Spleen (tissue), 11 donors: ENCODE measurements at regions not wholly inside any gene's neighbourhood (a gene's known extent, or its start where the extent isn't known, plus 50 kb on each side); places are given as distances from the start of the nearest gene placed in this dataset.

Experiments
- DNase-seq: peaks from one replicate; pipeline ENCODE4 v3.0.0-alpha.2; 2020
- H3K27ac ChIP-seq, 8 donors: fragments of 200-600 bp; sonication (generic) in 7 of 8; 1 replicate in 4 of 8; 2 replicates in 4 of 8; pipeline versions ENCODE4 v1.5.0 to v1.8.0; 2016 to 2021; ENCODE audit warnings: inconsistent platforms in 4 of 8, mild to moderate bottlenecking in 4 of 8, moderate library complexity in 1 of 8
- H3K27me3 ChIP-seq, 7 donors: fragments of 200-600 bp; sonication (generic) in 6 of 7; replicated peaks in 1 of 7; 1 replicate in 4 of 7; 2 replicates in 3 of 7; pipeline versions ENCODE4 v1.5.0 to v1.8.0; 2016 to 2021; ENCODE audit warnings: inconsistent platforms in 3 of 7, mild to moderate bottlenecking in 1 of 7
- H3K36me3 ChIP-seq, 6 donors: fragments of 200-600 bp; sonication (generic) in 5 of 6; 1 replicate in 4 of 6; 2 replicates in 2 of 6; pipeline versions ENCODE4 v1.5.0 to v1.8.0; 2016 to 2021; ENCODE audit warnings: inconsistent platforms in 2 of 6
- H3K4me1 ChIP-seq, 6 donors: fragments of 200-600 bp; sonication (generic) in 5 of 6; 1 replicate in 3 of 6; 2 replicates in 3 of 6; pipeline versions ENCODE4 v1.5.0 to v1.8.0; 2016 to 2021; ENCODE audit warnings: inconsistent platforms in 3 of 6
- H3K4me3 ChIP-seq, 8 donors: fragments of 200-600 bp; sonication (generic) in 7 of 8; 1 replicate in 4 of 8; 2 replicates in 4 of 8; pipeline versions ENCODE4 v1.5.0 to v1.8.0; 2016 to 2021; ENCODE audit warnings: inconsistent platforms in 4 of 8, mild to moderate bottlenecking in 4 of 8, moderate library complexity in 2 of 8
- H3K9me3 ChIP-seq, 8 donors: fragments of 200-600 bp; sonication (generic) in 7 of 8; 1 replicate in 4 of 8; 2 replicates in 4 of 8; pipeline versions ENCODE4 v1.5.0 to v1.8.0; 2016 to 2021; ENCODE audit warnings: inconsistent platforms in 4 of 8
- CTCF ChIP-seq, 11 experiments: fragments of 200-600 bp in 7 of 11; fragments of 450-650 bp in 4 of 11; sonication (generic) in 4 of 11; IDR thresholded peaks in 8 of 11; conservative IDR thresholded peaks in 3 of 11; 1 replicate in 7 of 11; 2 replicates in 4 of 11; pipeline versions ENCODE4 v1.4.0 to v1.8.0; 2016 to 2021; ENCODE audit warnings: antibody characterized with exemption in 11 of 11, inconsistent platforms in 4 of 11, mild to moderate bottlenecking in 1 of 11
- POLR2A ChIP-seq, 3 donors: fragments of 450-650 bp; IDR thresholded peaks; one replicate each; pipeline ENCODE4 v1.5.1; 2017; ENCODE audit warnings: antibody characterized with exemption in 3 of 3, mild to moderate bottlenecking in 1 of 3
- POLR2AphosphoS5 ChIP-seq, 3 donors: sonication (generic); formaldehyde crosslinking; IDR thresholded peaks; one replicate each; pipeline ENCODE4 v1.5.1; 2017; ENCODE audit warnings: antibody characterized with exemption in 3 of 3
- WGBS, 5 donors: extraction: QIAGEN DNeasy Blood & Tissue Kit in 3 of 5; methylation state at CpG; one replicate each; pipeline versions ENCODE4 v1.1.5 to v1.1.7; 2013 to 2018; 5-methylcytosine and 5-hydroxymethylcytosine counted together
- intact Hi-C: fragments of 100-400 bp; cut with DNase I; formaldehyde crosslinking; loops from one replicate; pipeline ENCODE4 v1.15.0; 2023; ENCODE audit warnings: low total_unique reads
- donor health status: healthy with polysubstance abuse.
- donor health status: DM: no; HTN: no; CAD: no; lungs with moderate emphysema.
- donor health status: DM: no; HTN: no; CAD: no.
- donor health status: Bipolar disorder and iron deficiency.
- donor health status: healthy.
- donor health status: DM: no; HTN: no; CAD: no.
- donor health status: DM: yes; HTN: yes; CAD: no.

GRCh38 chr13:73737214-73737613 lies 397.0 kb downstream of the KLF12 start:
- no peak for DNase-seq
- H3K4me1 ChIP-seq = no peaks in the 10 kb centered on the region
- intact Hi-C loops = no loop called here
- TF ChIP-seq POLR2A (IDR thresholded peaks at IDR 0.05) (no peak), POLR2AphosphoS5 (IDR thresholded peaks at IDR 0.05) (no peak), CTCF (IDR thresholded peaks at IDR 0.05 in 8 of 11, conservative IDR thresholded peaks at IDR 0.05 in 3 of 11) (no peak)
- 92 to 98% (median 95%) methylated on average over 2 of the region's 2 CpGs for WGBS, 5 donors
- no peak overlapping the region for H3K27ac ChIP-seq
- no peaks in the 10 kb centered on the region for H3K9me3 ChIP-seq
- no peak overlapping the region for H3K4me3 ChIP-seq
- H3K36me3 ChIP-seq = peaks cover 0 to 6% (median 0%) of the 10 kb centered on the region in 6 donors
- H3K27me3 ChIP-seq = no peaks in the 10 kb centered on the region

GRCh38 chr13:73733706-73734105 lies 400.5 kb downstream of the KLF12 start:
- Histone ChIP-seq H3K4me1 (no peaks in the 10 kb centered on the region), H3K9me3 (no peaks in the 10 kb centered on the region), H3K27me3 (no peaks in the 10 kb centered on the region), H3K4me3 (no peak overlapping the region), H3K36me3 (peaks cover 0 to 22% (median 0%) of the 10 kb centered on the region in 6 donors), H3K27ac (no peak overlapping the region)
- no peak for DNase-seq
- WGBS, 5 donors = 93 to 97% (median 95%) methylated on average over 4 of the region's 4 CpGs
- intact Hi-C loops = no loop called here
- TF ChIP-seq POLR2A (IDR thresholded peaks at IDR 0.05) (no peak), POLR2AphosphoS5 (IDR thresholded peaks at IDR 0.05) (no peak), CTCF (IDR thresholded peaks at IDR 0.05 in 8 of 11, conservative IDR thresholded peaks at IDR 0.05 in 3 of 11) (no peak)

- no peaks in the 10 kb centered on the region for H3K27me3 ChIP-seq
- H3K36me3 ChIP-seq = peaks cover 0 to 25% (median 0%) of the 10 kb centered on the region in 6 donors
- H3K4me1 ChIP-seq = no peaks in the 10 kb centered on the region
- no peaks in the 10 kb centered on the region for H3K9me3 ChIP-seq
- no peak overlapping the region for H3K4me3 ChIP-seq
- WGBS, 5 donors = 91 to 98% (median 94%) methylated on average over 2 of the region's 2 CpGs
- intact Hi-C loops = no loop called here
- no peak for DNase-seq
- TF ChIP-seq POLR2AphosphoS5 (IDR thresholded peaks at IDR 0.05) = no peak
- no peak for TF ChIP-seq POLR2A (IDR thresholded peaks at IDR 0.05)
- no peak for TF ChIP-seq CTCF (IDR thresholded peaks at IDR 0.05 in 8 of 11, conservative IDR thresholded peaks at IDR 0.05 in 3 of 11)
- no peak overlapping the region for H3K27ac ChIP-seq
Measured at GRCh38 chr13:73732350-73732749, 401.9 kb downstream of the KLF12 start.

GRCh38 chr13:73731564-73731963 lies 402.6 kb downstream of the KLF12 start:
- intact Hi-C loops = no loop called here
- Histone ChIP-seq H3K36me3 (peaks cover 0 to 25% (median 0%) of the 10 kb centered on the region in 6 donors), H3K4me3 (no peak overlapping the region), H3K27ac (no peak overlapping the region), H3K4me1 (no peaks in the 10 kb centered on the region), H3K9me3 (no peaks in the 10 kb centered on the region), H3K27me3 (no peaks in the 10 kb centered on the region)
- DNase-seq = no peak
- TF ChIP-seq POLR2AphosphoS5 (IDR thresholded peaks at IDR 0.05) = no peak

GRCh38 chr13:73730014-73730413 lies 404.2 kb downstream of the KLF12 start:
- no peaks in the 10 kb centered on the region for H3K4me1 ChIP-seq
- no peak for DNase-seq
- intact Hi-C loops = no loop called here
- no peaks in the 10 kb centered on the region for H3K9me3 ChIP-seq
- H3K27me3 ChIP-seq = no peaks in the 10 kb centered on the region
- H3K36me3 ChIP-seq = peaks cover 0 to 19% (median 0%) of the 10 kb centered on the region in 6 donors
- WGBS, 5 donors = 87 to 96% (median 94%) methylated on average over 5 of the region's 5 CpGs
- H3K27ac ChIP-seq = no peak overlapping the region
- no peak overlapping the region for H3K4me3 ChIP-seq
- TF ChIP-seq POLR2A (IDR thresholded peaks at IDR 0.05) (no peak), CTCF (IDR thresholded peaks at IDR 0.05 in 8 of 11, conservative IDR thresholded peaks at IDR 0.05 in 3 of 11) (no peak), POLR2AphosphoS5 (IDR thresholded peaks at IDR 0.05) (no peak)
